H1 (cell line): ENCODE measurements at regions not wholly inside any gene's neighbourhood (a gene's known extent, or its start where the extent isn't known, plus 50 kb on each side); places are given as distances from the start of the nearest gene placed in this dataset.

Experiments
- CREB1 ChIP-seq: IDR thresholded peaks from 2 replicates; pipeline ENCODE4 v1.6.1; 2012; ENCODE audit warnings: inconsistent platforms
- EP300 ChIP-seq, 2 experiments: IDR thresholded peaks; 1 replicate in 1 of 2; 2 replicates in 1 of 2; pipeline ENCODE4 v1.6.1; 2011 to 2012; ENCODE audit warnings: low read depth in 2 of 2, low read length in 2 of 2, mild to moderate bottlenecking in 2 of 2, borderline replicate concordance in 1 of 2, inconsistent platforms in 1 of 2, moderate library complexity in 1 of 2
- NRF1 ChIP-seq: IDR thresholded peaks from 2 replicates; pipeline ENCODE4 v1.6.1; 2011; ENCODE audit warnings: mild to moderate bottlenecking, low read depth, low read length, improper control_type of control experiment
- POLR2AphosphoS5 ChIP-seq: IDR thresholded peaks from 2 replicates; pipeline ENCODE4 v1.6.1; 2011; ENCODE audit warnings: low read depth, low read length
- TF ChIP-seq, protein P1 (sequence below), 3 experiments: IDR thresholded peaks; 1 replicate in 2 of 3; 2 replicates in 1 of 3; pipeline versions ENCODE4 v1.5.1 to v1.6.1; 2011; ENCODE audit warnings: low read length in 3 of 3, mild to moderate bottlenecking in 3 of 3, inconsistent platforms in 2 of 3, low read depth in 1 of 3, moderate library complexity in 1 of 3; ENCODE audit not compliant: insufficient read depth in 1 of 3; ENCODE audit errors: control extremely low read depth in 1 of 3
- TF ChIP-seq, protein P2 (sequence below): IDR thresholded peaks from 2 replicates; pipeline ENCODE4 v1.6.1; 2011; ENCODE audit warnings: low read length, improper control_type of control experiment

DNA sequence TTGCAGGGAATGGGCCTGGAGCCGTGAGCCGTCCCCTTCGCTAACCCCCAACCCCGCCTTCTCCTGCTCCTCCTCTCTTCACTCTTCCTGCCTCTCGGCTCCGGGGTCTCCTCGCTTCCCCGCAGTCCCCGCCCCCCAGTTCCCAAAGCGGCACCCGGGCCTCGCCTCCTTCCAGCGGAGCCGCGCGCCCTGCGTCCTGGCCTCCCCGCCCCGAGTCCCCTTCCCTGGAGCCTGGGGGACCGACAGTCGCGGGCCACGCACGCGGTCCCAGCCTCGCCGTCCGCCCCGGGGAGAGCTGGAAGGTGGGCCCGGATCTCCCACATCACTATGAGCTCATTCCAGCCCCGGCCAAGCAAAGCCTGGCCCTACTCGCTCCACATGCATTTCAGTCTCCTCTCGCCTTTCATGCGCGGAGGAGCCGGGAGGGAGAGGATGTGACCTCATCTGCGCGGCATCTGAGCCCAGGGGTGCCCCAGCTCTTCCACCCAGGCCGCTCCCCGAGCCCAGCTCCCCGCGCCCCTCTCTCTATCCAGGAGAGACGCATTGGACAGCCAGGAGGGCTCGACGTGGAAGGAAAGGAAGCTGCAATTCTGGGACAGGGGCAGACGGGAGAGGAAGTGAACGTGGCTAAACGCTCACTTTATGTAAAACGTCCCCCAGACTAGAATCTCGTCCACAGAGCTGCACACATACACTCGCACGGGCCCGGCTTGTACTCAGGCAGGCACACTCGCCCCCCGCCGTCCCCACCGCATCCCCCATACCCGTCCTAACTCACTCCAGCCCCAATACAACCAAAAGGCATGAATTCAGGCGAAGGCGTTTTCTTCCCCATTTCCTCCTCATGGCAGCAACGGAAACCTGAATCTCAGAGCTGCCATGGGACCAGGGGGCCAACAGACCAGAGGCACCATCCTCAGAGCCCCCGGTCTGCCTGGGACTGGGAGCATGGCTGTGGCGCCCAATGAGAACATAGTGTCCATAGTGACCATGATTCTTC, 108.7 kb upstream of the CCND2 start:
- TF ChIP-seq EP300 (IDR thresholded peaks at IDR 0.05; ENCODE audit: borderline replicate concordance in 1 of 2, low read depth in 2 of 2, low read length in 2 of 2): no peak
- TF ChIP-seq, protein P1, sequence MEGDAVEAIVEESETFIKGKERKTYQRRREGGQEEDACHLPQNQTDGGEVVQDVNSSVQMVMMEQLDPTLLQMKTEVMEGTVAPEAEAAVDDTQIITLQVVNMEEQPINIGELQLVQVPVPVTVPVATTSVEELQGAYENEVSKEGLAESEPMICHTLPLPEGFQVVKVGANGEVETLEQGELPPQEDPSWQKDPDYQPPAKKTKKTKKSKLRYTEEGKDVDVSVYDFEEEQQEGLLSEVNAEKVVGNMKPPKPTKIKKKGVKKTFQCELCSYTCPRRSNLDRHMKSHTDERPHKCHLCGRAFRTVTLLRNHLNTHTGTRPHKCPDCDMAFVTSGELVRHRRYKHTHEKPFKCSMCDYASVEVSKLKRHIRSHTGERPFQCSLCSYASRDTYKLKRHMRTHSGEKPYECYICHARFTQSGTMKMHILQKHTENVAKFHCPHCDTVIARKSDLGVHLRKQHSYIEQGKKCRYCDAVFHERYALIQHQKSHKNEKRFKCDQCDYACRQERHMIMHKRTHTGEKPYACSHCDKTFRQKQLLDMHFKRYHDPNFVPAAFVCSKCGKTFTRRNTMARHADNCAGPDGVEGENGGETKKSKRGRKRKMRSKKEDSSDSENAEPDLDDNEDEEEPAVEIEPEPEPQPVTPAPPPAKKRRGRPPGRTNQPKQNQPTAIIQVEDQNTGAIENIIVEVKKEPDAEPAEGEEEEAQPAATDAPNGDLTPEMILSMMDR (IDR thresholded peaks at IDR 0.05; ENCODE audit: control extremely low read depth in 1 of 3, insufficient read depth in 1 of 3, low read depth in 1 of 3, low read length in 3 of 3): no peak
- TF ChIP-seq POLR2AphosphoS5: 0 out of 2 replicates have a peak, but pooled peaks have one; percentile 24
- no peak for TF ChIP-seq NRF1
- TF ChIP-seq, protein P2, sequence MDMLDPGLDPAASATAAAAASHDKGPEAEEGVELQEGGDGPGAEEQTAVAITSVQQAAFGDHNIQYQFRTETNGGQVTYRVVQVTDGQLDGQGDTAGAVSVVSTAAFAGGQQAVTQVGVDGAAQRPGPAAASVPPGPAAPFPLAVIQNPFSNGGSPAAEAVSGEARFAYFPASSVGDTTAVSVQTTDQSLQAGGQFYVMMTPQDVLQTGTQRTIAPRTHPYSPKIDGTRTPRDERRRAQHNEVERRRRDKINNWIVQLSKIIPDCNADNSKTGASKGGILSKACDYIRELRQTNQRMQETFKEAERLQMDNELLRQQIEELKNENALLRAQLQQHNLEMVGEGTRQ: no peak
- TF ChIP-seq CREB1: 0 out of 2 replicates have a peak, but pooled peaks have one; percentile 32
